ENCODE measurements at regions not wholly inside any gene's neighbourhood (a gene's known extent, or its start where the extent isn't known, plus 50 kb on each side); places are given as distances from the start of the nearest gene placed in this dataset.

GRCh38 chr9:16282718-16283117 is 587.8 kb downstream of the BNC2 start:
- TF ChIP-seq CTCF (IDR thresholded peaks at IDR 0.05; ENCODE audit: low read depth, low read length) (no peak), EZH2phosphoT487 (IDR thresholded peaks at IDR 0.05; ENCODE audit: low read depth) (no peak)

Data from OCI-LY3 (cell line).